NAMALWA (cell line): ENCODE measurements at regions not wholly inside any gene's neighbourhood (a gene's known extent, or its start where the extent isn't known, plus 50 kb on each side); places are given as distances from the start of the nearest gene placed in this dataset.

Experiments used
- DNase-seq: peaks from one replicate; pipeline ENCODE4 v3.0.0-alpha.2; 2015; ENCODE audit warnings: low spot score

- no peak for DNase-seq
These were observed 84.1 kb upstream of the PLPP4 start for GRCh38 chr10:120372917-120373316.

GRCh38 chr10:120375666-120376065 is 81.4 kb upstream of the PLPP4 start:
- no peak for DNase-seq

- no peak for DNase-seq
These were observed 75.1 kb upstream of the PLPP4 start for GRCh38 chr10:120381931-120382330.

GRCh38 chr10:120382360-120382759 is 74.7 kb upstream of the PLPP4 start:
- DNase-seq = no peak

DNA sequence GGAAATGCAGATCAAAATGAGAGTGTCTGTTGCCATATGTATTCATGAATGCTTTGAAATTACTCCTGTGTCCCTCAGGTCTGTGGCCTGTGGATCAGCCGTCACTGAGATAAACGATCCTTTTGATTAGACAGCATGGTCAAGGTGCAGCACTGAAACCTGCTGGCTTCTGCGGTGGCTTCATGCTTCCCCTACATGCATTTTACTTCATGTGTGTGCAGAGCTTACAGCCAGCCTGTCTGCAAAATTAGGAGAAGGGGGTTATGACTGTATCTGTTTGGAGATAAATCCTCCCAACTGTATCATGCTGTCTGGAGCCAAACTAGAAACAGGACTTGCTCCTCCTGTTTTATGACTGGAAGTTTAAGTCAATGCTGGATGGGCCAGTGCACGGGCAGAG is 71.0 kb upstream of the PLPP4 start:
- DNase-seq = no peak

GRCh38 chr10:120386896-120387295 is 70.1 kb upstream of the PLPP4 start:
- no peak for DNase-seq

GRCh38 chr10:120387326-120387725 is 69.7 kb upstream of the PLPP4 start:
- DNase-seq = no peak

GRCh38 chr10:120392245-120392644 is 64.8 kb upstream of the PLPP4 start:
- DNase-seq = no peak

- no peak for DNase-seq
These were observed 64.4 kb upstream of the PLPP4 start for GRCh38 chr10:120392671-120393079.

DNA sequence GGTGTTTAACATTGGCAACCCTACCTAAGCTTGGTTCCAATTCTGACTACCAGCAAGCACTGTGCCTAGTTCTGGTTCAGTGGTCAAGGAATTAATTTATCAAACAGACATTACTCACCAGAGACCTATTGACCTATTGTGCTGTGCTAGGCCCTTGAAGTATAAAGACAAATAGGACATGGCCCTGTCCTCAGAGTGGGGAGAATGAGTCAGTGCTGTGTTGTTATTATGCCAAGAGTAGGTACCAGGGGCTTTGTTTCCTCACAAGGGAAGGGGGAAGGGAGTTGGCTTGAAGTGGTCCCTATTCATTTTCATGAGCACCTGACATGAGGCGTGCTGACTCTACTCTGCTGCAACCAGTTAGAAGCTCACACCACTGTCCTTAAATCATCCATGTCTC is 62.6 kb upstream of the PLPP4 start:
- no peak for DNase-seq

- no peak for DNase-seq
These were observed 60.8 kb upstream of the PLPP4 start for GRCh38 chr10:120396228-120396627.

DNA sequence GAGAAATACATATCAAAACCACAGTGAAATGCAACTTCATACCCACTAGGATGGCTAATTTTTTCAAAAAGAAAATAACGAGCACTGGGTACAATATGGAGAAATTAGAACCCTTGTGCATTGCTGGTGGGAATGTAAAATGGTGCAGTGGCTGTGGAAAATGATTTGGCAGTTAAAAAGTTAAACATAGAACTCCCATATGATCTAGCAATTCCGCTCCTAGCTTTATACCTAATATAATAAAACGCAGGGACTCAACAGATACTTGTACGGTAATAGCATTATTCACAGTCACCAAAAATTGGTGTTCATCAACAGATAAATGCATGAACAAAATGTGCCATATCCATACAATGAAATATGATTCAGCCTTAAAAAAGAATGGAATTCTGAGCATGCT is 58.8 kb upstream of the PLPP4 start:
- DNase-seq = no peak

- DNase-seq = no peak
These were observed 56.4 kb upstream of the PLPP4 start for GRCh38 chr10:120400601-120401000.

DNA sequence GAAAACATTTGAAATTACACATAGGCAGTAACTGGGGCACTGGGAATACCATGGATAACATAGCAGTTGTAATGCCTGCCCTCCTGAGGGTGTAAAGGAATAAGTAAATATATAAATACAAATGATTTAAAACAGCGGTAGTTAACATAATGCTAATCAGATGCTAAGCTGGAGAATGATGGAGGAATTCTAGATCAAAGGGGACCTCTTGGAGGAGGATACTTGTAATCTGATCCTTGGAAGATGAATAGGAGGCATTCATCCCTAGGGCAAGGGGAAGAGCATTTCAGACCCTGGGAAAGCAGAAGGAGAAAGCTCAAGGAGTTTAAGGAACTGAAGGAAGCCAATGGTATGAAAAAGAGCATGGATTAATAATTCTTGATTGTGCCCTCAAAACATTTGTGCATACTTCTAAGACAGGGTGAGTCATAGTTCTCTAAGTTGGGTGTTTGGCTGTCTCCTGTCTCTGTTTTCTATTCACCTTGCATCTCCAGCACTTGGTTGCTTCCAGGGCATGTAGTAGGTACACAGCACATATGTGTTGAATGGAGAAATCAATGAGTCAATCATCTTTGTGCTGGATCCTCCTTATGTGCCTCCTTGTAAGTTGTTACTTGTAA is 54.8 kb upstream of the PLPP4 start:
- no peak for DNase-seq

DNA sequence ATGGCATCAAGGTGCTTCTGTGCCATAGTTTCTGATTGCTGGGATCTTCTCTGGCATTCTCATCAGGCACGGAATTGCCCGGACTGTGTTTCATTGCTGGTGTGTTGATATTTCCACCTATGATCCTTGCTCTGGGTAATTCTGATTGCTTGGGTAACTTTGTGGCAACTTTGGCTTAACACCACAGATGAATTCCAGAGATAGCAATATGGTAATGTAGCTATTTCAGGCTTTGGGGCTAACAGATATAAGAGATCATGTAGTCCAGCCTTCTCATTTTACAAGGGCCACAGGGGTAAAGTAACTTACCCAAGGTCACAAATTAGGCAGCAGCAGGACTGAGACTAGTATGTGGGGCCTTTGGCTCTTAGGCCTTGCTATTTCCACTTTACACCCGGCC is 53.9 kb upstream of the PLPP4 start:
- DNase-seq = no peak

DNA sequence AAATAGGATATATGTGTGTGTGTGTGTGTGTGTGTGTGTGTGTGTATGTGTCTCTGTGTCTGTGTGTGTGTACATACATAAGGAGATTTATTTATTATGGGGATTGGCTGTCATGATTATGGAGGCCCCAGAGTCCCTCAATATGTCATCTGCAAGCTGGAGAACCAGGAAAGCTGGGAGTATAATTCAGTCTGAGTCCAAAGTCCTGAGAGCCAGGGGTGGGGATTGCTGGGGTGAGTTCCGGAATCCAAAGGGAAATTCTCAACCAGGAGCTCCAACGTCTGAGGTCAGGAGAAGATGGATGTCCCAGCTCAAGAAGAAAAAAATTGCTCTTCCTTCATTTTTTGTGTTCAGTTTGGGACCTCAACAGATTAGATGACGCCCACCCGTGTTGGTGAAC is 50.7 kb upstream of the PLPP4 start:
- no peak for DNase-seq
